ENCODE measurements at regions not wholly inside any gene's neighbourhood (a gene's known extent, or its start where the extent isn't known, plus 50 kb on each side); places are given as distances from the start of the nearest gene placed in this dataset.

GRCh38 chr13:31631746-31632145 is 107.6 kb upstream of the RXFP2 start:
- Histone ChIP-seq H3K27me3 (ENCODE audit: insufficient read depth, low read length) (no peaks in the 10 kb centered on the region), H4K20me1 (ENCODE audit: insufficient read depth, low read length) (no peaks in the 10 kb centered on the region), H2AFZ (ENCODE audit: low read length) (peak overlapping the region; percentile 60), H3K4me1 (ENCODE audit: insufficient read depth, low read length) (peaks cover 44% of the 10 kb centered on the region), H3K36me3 (ENCODE audit: insufficient read depth, low read length) (no peaks in the 10 kb centered on the region), H3K27ac (ENCODE audit: low read depth, low read length) (peak overlapping the region; percentile 68), H3K9me3 (ENCODE audit: low read depth, low read length) (no peaks in the 10 kb centered on the region), H3K4me2 (ENCODE audit: insufficient read depth, low read length) (no peak overlapping the region), H3K4me3 (ENCODE audit: insufficient read depth, low read length) (no peak overlapping the region), H3K79me2 (ENCODE audit: insufficient read depth, low read length) (no peaks in the 10 kb centered on the region)
- no peak for TF ChIP-seq CTCF (IDR thresholded peaks at IDR 0.05; ENCODE audit: extremely low read depth, low read depth, low read length)
- no peak for DNase-seq (ENCODE audit: insufficient read length, low spot score, missing footprints)

- peak; percentile 91 for DNase-seq (ENCODE audit: insufficient read length, low spot score, missing footprints)
- Histone ChIP-seq H4K20me1 (ENCODE audit: insufficient read depth, low read length) (no peaks in the 10 kb centered on the region), H3K4me3 (ENCODE audit: insufficient read depth, low read length) (no peak overlapping the region), H3K4me1 (ENCODE audit: insufficient read depth, low read length) (peaks cover 17% of the 10 kb centered on the region), H3K27me3 (ENCODE audit: insufficient read depth, low read length) (no peaks in the 10 kb centered on the region), H3K9me3 (ENCODE audit: low read depth, low read length) (peaks cover 2% of the 10 kb centered on the region), H3K79me2 (ENCODE audit: insufficient read depth, low read length) (no peaks in the 10 kb centered on the region), H2AFZ (ENCODE audit: low read length) (peak overlapping the region; percentile 52), H3K4me2 (ENCODE audit: insufficient read depth, low read length) (peak overlapping the region; percentile 21), H3K27ac (ENCODE audit: low read depth, low read length) (peak overlapping the region; percentile 46), H3K36me3 (ENCODE audit: insufficient read depth, low read length) (no peaks in the 10 kb centered on the region)
- no peak for TF ChIP-seq CTCF (IDR thresholded peaks at IDR 0.05; ENCODE audit: extremely low read depth, low read depth, low read length)
Observed at GRCh38 chr13:31638577-31638976, 100.7 kb upstream of the RXFP2 start.

GRCh38 chr13:31639443-31640163 is 99.7 kb upstream of the RXFP2 start:
- Histone ChIP-seq H3K36me3 (ENCODE audit: insufficient read depth, low read length) (no peaks in the 10 kb centered on the region), H3K27ac (ENCODE audit: low read depth, low read length) (peak overlapping the region; percentile 46), H3K9me3 (ENCODE audit: low read depth, low read length) (peaks cover 2% of the 10 kb centered on the region), H4K20me1 (ENCODE audit: insufficient read depth, low read length) (no peaks in the 10 kb centered on the region), H3K4me1 (ENCODE audit: insufficient read depth, low read length) (peaks cover 17% of the 10 kb centered on the region), H2AFZ (ENCODE audit: low read length) (peak overlapping the region; percentile 21), H3K4me3 (ENCODE audit: insufficient read depth, low read length) (no peak overlapping the region), H3K79me2 (ENCODE audit: insufficient read depth, low read length) (no peaks in the 10 kb centered on the region), H3K4me2 (ENCODE audit: insufficient read depth, low read length) (no peak overlapping the region), H3K27me3 (ENCODE audit: insufficient read depth, low read length) (no peaks in the 10 kb centered on the region)
- no peak for DNase-seq (ENCODE audit: insufficient read length, low spot score, missing footprints)
- no peak for TF ChIP-seq CTCF (IDR thresholded peaks at IDR 0.05; ENCODE audit: extremely low read depth, low read depth, low read length)

GRCh38 chr13:31649766-31650165 is 89.6 kb upstream of the RXFP2 start:
- Histone ChIP-seq H2AFZ (ENCODE audit: low read length) (no peak overlapping the region), H3K9me3 (ENCODE audit: low read depth, low read length) (no peaks in the 10 kb centered on the region), H3K4me1 (ENCODE audit: insufficient read depth, low read length) (no peaks in the 10 kb centered on the region), H3K27ac (ENCODE audit: low read depth, low read length) (no peak overlapping the region), H3K27me3 (ENCODE audit: insufficient read depth, low read length) (no peaks in the 10 kb centered on the region), H3K79me2 (ENCODE audit: insufficient read depth, low read length) (no peaks in the 10 kb centered on the region), H3K4me3 (ENCODE audit: insufficient read depth, low read length) (no peak overlapping the region), H4K20me1 (ENCODE audit: insufficient read depth, low read length) (no peaks in the 10 kb centered on the region), H3K36me3 (ENCODE audit: insufficient read depth, low read length) (no peaks in the 10 kb centered on the region), H3K4me2 (ENCODE audit: insufficient read depth, low read length) (no peak overlapping the region)
- TF ChIP-seq CTCF (IDR thresholded peaks at IDR 0.05; ENCODE audit: extremely low read depth, low read depth, low read length): no peak
- DNase-seq (ENCODE audit: insufficient read length, low spot score, missing footprints): no peak

All from osteoblast (primary cell).